GM18511 (cell line): ENCODE measurements at regions not wholly inside any gene's neighbourhood (a gene's known extent, or its start where the extent isn't known, plus 50 kb on each side); places are given as distances from the start of the nearest gene placed in this dataset.
"Not testable (repeated sequence)": the region's sequence is repeated elsewhere in the genome, so short reads cannot be mapped to it uniquely, and the experiment has no call there.

Experiments used
- ATAC-seq: cut with Tn5 transposase; IDR thresholded peaks from one replicate; pipeline ENCODE4 v1.9.1; 2021; ENCODE audit warnings: mild to moderate bottlenecking, moderate library complexity; ENCODE audit not compliant: unreplicated experiment

GRCh38 chr12:28689398-28690175, 459.5 kb upstream of the FAR2 start:
- no peak for ATAC-seq

- ATAC-seq = no peak
Measured at GRCh38 chr12:28693565-28694219, 455.4 kb upstream of the FAR2 start.

- no peak for ATAC-seq
Measured at GRCh38 chr12:28698553-28698952, 450.5 kb upstream of the FAR2 start.

DNA sequence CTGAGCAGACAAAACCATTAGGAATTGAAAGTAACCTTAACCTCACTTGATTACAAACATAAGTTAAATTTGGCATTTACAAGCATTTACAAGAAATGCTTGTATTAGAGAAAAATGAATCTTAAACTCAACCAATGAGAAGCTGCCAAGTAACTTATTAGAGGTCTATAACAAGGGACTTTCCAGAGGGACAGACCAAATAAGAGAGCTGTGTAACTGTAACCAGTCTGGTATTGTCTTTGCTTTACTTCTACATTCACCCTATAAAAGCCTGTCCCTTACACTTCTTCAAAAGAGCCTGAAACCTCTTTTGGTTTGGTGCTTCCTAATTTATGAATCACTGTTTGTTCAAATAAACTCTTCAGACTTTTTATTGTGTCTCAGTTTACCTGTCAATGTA, 450.0 kb upstream of the FAR2 start:
- ATAC-seq = no peak

GRCh38 chr12:28700161-28700560, 448.9 kb upstream of the FAR2 start:
- no peak for ATAC-seq

DNA sequence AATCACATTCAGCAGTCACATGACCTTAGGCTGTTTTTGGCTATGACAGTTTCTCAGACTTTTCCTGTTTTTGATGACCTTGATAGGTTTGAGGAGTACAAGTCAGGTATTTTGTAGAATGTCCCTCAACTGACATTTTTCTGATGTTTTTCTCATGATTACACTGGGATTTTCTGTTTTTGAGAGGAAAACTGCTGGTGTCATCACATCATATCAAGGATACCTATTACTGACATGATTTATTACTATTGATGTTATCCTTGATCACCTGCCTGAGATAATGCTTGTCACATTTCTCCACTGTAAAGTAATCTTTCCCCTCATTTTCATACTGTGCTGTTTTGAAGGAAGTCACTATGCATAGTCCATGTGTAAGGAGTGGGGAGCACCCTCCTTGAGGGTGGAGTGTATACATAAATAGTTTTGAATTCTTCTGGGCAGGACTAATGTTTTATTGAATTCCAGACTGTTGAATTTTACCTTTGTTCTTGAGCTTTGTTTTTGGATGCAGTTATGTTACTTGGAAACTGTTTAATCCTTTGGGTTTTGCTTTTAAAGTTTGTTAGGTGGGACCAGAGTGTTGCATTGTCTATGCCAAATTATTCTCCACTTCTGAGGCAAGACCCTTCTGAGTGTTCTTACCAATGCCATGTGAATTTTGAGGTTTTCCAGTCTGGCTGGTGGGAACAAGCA, 444.5 kb upstream of the FAR2 start:
- no peak for ATAC-seq

GRCh38 chr12:28708918-28709371, 440.1 kb upstream of the FAR2 start:
- ATAC-seq = no peak

- no peak for ATAC-seq
Measured at GRCh38 chr12:28709986-28710685, 438.9 kb upstream of the FAR2 start.

GRCh38 chr12:28710882-28711281, 438.2 kb upstream of the FAR2 start:
- no peak for ATAC-seq

- ATAC-seq = no peak
Measured at GRCh38 chr12:28711421-28711820, 437.7 kb upstream of the FAR2 start.

DNA sequence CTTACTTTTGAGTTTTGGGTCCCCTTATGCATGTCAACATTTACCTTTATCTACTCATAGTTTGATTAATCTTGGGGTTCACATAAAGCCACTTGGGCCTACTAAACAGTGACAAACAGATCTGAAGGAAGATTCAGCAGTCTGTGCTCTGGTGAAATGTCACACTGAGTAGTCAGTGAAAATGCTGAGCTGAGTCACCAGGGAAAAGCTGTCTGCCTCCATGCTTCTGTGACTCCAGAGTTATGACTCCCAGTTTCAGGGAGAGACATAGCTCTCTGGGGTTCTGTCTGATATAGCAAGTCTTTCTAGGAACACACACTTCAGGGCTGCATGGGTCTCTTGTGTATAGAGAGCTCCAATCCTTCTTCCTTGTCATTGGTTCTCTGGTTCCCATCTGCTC, 406.3 kb upstream of the FAR2 start:
- no peak for ATAC-seq

DNA sequence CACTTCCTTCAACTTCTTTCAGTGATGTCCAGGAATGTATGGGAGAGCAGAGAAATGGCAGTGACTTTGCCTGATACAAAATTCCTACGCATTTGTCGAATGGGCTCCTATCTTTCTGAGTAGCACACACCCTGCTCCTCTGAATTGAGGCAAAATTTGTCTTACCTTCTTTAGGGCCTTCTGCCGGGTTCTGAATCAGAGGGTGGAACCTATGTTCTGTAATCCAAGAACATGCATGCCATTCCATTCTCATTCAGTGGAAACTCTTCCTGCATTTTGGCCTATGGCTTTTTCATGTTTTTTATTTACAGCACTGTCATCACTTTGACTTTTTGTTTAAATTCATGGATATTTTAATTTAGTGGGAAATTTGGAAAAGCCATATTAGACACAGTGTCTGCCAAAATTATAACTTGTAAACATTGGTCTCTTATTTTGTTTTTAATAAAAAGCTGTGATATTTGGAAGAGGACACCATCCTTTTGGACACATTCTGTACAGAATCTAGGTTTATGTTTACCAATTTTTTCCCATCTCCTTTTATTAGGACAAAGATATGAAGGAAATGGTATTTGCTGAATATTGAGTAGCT, 402.2 kb upstream of the FAR2 start:
- no peak for ATAC-seq

DNA sequence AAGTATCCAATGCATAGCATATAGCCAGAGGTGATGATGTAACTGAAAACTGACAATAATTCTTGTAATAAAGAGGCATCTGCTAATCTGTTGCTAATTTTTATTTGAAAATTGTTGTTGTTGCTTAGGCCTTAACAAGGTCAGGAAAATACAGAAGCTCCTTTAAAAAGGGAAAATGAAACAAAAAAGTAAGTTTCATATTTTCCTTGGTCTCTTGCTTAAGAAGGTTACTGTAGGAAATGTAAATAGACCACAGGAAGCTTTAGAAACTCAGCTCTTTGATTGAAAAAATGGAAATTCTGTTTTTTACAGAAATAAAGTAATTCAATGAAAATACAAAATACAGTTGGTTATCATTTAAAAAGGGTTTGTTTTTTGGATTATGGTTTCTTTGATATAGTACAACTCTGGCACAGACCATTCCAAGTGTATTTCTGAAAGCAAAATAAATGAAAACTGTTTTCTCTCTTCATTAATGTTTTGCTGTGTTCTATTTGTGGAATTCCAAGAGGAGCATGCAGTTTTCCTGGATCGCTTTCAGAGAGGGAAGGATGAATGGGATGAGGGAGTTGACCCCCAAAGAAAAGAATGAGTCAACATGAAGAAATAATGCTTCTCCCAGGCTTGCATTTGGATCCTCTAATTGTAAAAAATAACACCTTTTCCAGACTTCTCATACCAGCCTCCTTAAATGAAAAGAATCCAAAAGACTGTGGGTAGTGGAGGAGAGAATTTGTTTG, 398.0 kb upstream of the FAR2 start:
- no peak for ATAC-seq

- no peak for ATAC-seq
Measured at GRCh38 chr12:28755027-28755426, 394.1 kb upstream of the FAR2 start.

GRCh38 chr12:28759333-28759732, 389.7 kb upstream of the FAR2 start:
- no peak for ATAC-seq

GRCh38 chr12:28760040-28760903, 388.8 kb upstream of the FAR2 start:
- ATAC-seq = not testable (repeated sequence)

DNA sequence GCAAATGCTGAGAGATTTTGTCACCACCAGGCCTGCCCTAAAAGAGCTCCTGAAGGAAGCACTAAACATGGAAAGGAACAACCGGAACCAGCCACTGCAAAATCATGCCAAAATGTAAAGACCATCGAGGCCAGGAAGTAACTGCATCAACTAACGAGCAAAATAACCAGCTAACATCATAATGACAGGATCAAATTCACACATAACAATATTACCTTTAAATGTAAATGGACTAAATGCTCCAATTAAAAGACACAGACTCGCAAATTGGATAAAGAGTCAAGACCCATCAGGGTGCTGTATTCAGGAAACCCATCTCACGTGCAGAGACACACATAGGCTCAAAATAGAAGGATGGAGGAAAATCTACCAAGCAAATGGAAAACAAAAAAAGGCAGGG, 387.2 kb upstream of the FAR2 start:
- ATAC-seq = not testable (repeated sequence)

DNA sequence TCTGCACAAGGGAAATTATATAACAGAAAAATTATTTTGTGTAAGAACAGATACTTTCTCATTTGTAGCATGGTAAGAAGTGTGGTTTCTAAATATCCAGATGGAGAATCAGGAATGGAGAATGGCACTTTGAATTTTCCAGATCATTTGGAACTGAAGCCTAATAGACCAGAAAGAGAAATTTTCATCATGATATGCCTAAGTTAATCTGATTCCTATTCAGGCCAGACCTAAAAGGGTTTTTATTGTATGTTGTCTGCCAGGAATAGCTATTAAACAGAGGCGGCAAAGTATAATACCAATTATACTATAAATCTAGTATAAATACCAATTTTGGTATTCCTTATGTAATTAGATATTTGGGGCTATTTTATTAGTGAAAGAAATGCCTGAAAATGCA, 382.7 kb upstream of the FAR2 start:
- ATAC-seq = no peak

DNA sequence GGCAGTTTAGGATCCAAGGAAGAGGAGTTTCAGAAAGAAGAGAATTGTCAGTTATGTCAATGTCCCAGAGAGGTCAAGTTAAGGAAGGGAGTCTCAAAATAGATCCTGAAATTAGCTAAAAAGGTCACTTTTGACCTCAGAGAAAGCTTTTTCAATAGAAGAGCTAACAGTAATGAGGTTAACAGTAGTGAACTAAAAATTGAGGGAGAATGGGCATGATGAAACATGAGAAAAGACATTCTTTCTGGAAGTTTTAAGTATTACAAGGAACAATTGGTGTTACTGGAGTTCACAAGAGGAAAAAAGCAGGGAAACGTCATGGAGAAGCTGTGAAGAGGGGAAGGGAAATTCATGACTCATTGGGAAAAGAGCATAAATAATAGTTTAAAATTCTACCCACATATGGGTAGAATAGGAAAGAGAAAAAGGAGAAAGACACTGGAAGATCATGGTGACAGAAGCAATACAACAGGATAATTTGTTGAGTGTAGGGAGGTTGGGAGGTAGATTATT, 381.2 kb upstream of the FAR2 start:
- ATAC-seq = no peak
